BE2C (cell line): ENCODE measurements at regions not wholly inside any gene's neighbourhood (a gene's known extent, or its start where the extent isn't known, plus 50 kb on each side); places are given as distances from the start of the nearest gene placed in this dataset.

Experiments used
- DNase-seq: peaks from one replicate; pipeline ENCODE4 v3.0.0-alpha.2; 2020
- H3K27me3 ChIP-seq: fragments of 250-450 bp; sonication (Bioruptor Pico); 2 replicates; pipeline ENCODE4 v1.5.1; 2020; ENCODE audit warnings: mild to moderate bottlenecking
- H3K36me3 ChIP-seq: fragments of 250-450 bp; sonication (Bioruptor Pico); 2 replicates; pipeline ENCODE4 v1.5.1; 2020; ENCODE audit warnings: mild to moderate bottlenecking
- H3K4me1 ChIP-seq: fragments of 250-450 bp; sonication (Bioruptor Pico); 2 replicates; pipeline ENCODE4 v1.5.1; 2020
- H3K4me3 ChIP-seq: 2 replicates; pipeline ENCODE4 v1.5.1; 2011; ENCODE audit warnings: low read depth, low read length
- H3K9me3 ChIP-seq: fragments of 250-450 bp; sonication (Bioruptor Pico); 2 replicates; pipeline ENCODE4 v1.5.1; 2020
- TF ChIP-seq, protein P1 (sequence below): IDR thresholded peaks from 2 replicates; pipeline ENCODE4 v1.5.1; 2012; ENCODE audit warnings: mild to moderate bottlenecking, low read depth, low read length

GRCh38 chr21:38654580-38654979 lies 151.1 kb upstream of the ETS2 start:
- Histone ChIP-seq H3K9me3 (no peaks in the 10 kb centered on the region; the same call in 1 of the 2 replicates), H3K36me3 (no peaks in the 10 kb centered on the region), H3K4me3 (no peak overlapping the region), H3K4me1 (no peaks in the 10 kb centered on the region), H3K27me3 (peaks cover 87% of the 10 kb centered on the region)
- TF ChIP-seq, protein P1, sequence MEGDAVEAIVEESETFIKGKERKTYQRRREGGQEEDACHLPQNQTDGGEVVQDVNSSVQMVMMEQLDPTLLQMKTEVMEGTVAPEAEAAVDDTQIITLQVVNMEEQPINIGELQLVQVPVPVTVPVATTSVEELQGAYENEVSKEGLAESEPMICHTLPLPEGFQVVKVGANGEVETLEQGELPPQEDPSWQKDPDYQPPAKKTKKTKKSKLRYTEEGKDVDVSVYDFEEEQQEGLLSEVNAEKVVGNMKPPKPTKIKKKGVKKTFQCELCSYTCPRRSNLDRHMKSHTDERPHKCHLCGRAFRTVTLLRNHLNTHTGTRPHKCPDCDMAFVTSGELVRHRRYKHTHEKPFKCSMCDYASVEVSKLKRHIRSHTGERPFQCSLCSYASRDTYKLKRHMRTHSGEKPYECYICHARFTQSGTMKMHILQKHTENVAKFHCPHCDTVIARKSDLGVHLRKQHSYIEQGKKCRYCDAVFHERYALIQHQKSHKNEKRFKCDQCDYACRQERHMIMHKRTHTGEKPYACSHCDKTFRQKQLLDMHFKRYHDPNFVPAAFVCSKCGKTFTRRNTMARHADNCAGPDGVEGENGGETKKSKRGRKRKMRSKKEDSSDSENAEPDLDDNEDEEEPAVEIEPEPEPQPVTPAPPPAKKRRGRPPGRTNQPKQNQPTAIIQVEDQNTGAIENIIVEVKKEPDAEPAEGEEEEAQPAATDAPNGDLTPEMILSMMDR, result no peak
- DNase-seq, result no peak

- Histone ChIP-seq H3K4me3 (no peak overlapping the region), H3K9me3 (no peaks in the 10 kb centered on the region), H3K4me1 (no peaks in the 10 kb centered on the region), H3K36me3 (no peaks in the 10 kb centered on the region), H3K27me3 (peaks cover 96% of the 10 kb centered on the region)
- DNase-seq, result no peak
- TF ChIP-seq, protein P1, result no peak
Measured at GRCh38 chr21:38658511-38658910, 147.2 kb upstream of the ETS2 start.

DNA sequence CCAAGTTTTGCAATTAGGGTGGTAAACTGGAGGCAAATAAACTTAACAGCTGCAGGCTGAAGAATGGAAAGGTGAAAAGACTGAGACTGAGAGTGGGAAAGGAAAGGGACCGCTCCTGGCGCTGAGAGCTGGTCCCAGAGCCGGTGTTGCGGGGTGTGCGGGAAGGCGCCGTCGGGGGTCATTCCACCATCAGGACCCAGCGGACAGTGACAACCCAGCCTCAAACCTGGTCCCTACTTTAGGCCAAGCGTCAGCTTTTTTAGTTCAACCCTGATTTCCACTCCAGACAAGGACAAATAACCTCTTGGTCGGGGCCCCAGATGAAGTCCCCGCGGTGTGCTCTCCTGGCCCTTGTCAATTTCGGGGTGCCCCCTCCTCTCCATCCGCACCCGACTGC lies 145.8 kb upstream of the ETS2 start:
- Histone ChIP-seq H3K27me3 (peaks cover 98% of the 10 kb centered on the region), H3K4me3 (no peak overlapping the region), H3K9me3 (no peaks in the 10 kb centered on the region), H3K36me3 (no peaks in the 10 kb centered on the region), H3K4me1 (no peaks in the 10 kb centered on the region)
- no peak for DNase-seq
- TF ChIP-seq, protein P1, result no peak

DNA sequence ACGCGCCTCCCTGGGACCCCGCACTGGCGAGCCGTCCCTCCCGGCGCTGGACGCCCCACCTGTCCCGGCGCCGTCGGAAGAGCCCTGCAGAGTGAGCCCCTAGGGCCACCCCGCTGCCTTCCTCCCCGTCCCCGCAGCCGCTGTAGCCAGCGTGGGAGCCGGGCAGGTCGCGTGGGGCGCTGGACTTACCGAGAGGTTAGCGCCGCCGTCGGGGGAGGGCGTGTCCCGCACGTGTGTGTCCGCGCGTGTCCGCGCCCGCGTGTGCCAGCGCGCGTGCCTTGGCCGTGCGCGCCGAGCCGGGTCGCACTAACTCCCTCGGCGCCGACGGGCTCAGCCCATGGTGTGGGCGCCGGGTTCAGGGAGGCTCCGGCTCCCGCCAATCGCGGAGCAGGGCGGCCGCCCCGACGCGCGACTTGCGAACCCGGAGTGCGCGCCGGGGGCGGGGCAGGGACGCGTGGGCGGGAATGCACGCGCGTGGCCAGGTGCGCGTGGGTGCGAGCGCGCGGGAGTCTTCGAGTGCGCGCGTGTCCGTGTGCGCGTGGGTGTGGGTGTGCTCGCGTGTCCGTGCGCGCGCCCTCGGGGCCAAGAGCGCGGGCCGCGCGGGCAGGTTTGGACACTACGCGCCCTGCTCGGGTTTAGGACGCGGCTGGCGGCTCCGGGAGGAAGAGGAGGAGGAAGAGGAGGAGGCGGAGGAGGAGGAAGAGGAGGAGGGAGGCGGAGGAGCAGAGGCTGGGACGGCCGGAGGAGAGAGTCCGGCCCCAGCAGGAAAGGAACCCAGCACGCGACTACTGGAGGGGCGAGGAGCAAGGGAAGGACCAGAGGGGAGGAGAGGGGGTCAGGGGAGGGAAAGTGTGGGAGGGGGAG lies 145.2 kb upstream of the ETS2 start:
- no peak for DNase-seq
- Histone ChIP-seq H3K27me3 (peaks cover 94% of the 10 kb centered on the region), H3K4me1 (no peaks in the 10 kb centered on the region), H3K4me3 (no peak overlapping the region), H3K36me3 (no peaks in the 10 kb centered on the region), H3K9me3 (no peaks in the 10 kb centered on the region)
- TF ChIP-seq, protein P1, result no peak

DNA sequence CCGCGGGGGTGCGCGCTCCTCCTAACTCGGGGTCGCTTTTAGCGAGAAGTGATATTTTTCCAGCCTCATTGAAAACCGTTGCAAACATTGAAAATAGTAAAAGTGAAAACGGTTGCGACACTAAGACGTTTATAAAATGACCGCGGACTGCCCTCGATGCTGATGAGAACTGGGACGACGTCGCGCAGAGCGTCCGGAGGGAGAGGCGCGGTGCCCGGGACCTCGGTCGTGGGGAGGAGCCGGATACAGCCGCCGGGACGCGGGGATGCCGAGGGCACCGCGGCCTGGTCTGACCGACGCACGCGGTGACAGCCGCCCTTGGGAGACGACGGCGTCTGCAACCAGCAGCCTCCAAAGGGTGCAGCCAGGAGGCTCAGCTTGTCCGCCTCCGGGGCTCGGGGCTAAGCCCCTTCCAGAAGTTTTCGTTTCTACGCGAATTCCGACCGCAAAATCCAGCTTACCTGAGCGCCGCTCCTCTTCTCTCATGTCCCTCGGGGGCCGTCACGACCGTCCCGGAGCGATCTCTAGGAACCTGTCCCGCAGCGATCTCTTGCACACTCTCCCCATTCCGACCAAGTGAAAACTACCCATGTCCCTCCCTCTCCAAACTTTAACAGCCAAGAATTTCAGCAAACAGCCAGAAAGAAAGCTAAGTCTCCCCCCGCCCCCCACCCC lies 144.4 kb upstream of the ETS2 start:
- DNase-seq, result no peak
- TF ChIP-seq, protein P1, result no peak
- peaks cover 86% of the 10 kb centered on the region for H3K27me3 ChIP-seq
- H3K9me3 ChIP-seq, result no peaks in the 10 kb centered on the region
- no peak overlapping the region for H3K4me3 ChIP-seq
- H3K36me3 ChIP-seq, result no peaks in the 10 kb centered on the region
- H3K4me1 ChIP-seq, result no peaks in the 10 kb centered on the region
